GM21619 (cell line): ENCODE measurements at regions not wholly inside any gene's neighbourhood (a gene's known extent, or its start where the extent isn't known, plus 50 kb on each side); places are given as distances from the start of the nearest gene placed in this dataset.

Experiments
- ATAC-seq: cut with Tn5 transposase; IDR thresholded peaks from one replicate; pipeline ENCODE4 v1.9.1; 2021; ENCODE audit not compliant: unreplicated experiment

- ATAC-seq: no peak
Measured at GRCh38 chr3:186487819-186488218, 56.4 kb downstream of the CRYGS start.

- ATAC-seq: no peak
Measured at GRCh38 chr3:186487037-186487436, 57.1 kb downstream of the CRYGS start.

- no peak for ATAC-seq
Measured at GRCh38 chr3:186483611-186484340, 60.4 kb downstream of the CRYGS start.

- ATAC-seq: no peak
Measured at GRCh38 chr3:186481526-186481925, 62.7 kb downstream of the CRYGS start.

- ATAC-seq: no peak
Measured at GRCh38 chr3:186477876-186478275, 66.3 kb downstream of the CRYGS start.

GRCh38 chr3:186477033-186477432, 67.1 kb downstream of the CRYGS start:
- ATAC-seq: no peak

- ATAC-seq: no peak
Measured at GRCh38 chr3:186476541-186476940, 67.6 kb downstream of the CRYGS start.

GRCh38 chr3:186476044-186476468, 68.1 kb downstream of the CRYGS start:
- no peak for ATAC-seq

GRCh38 chr3:186473166-186473565, 71.0 kb downstream of the CRYGS start:
- ATAC-seq: no peak

GRCh38 chr3:186472456-186473008, 71.6 kb downstream of the CRYGS start:
- ATAC-seq: no peak

GRCh38 chr3:186471771-186472170, 72.4 kb downstream of the CRYGS start:
- ATAC-seq: no peak

- ATAC-seq: no peak
Measured at GRCh38 chr3:186469525-186469924, 74.7 kb downstream of the CRYGS start.

GRCh38 chr3:186467969-186468368, 76.2 kb downstream of the CRYGS start:
- ATAC-seq: no peak

- ATAC-seq: no peak
Measured at GRCh38 chr3:186466391-186466974, 77.7 kb downstream of the CRYGS start.

- ATAC-seq: no peak
Measured at GRCh38 chr3:186465508-186465907, 78.7 kb downstream of the CRYGS start.

- no peak for ATAC-seq
Measured at GRCh38 chr3:186464424-186465093, 79.6 kb downstream of the CRYGS start.

GRCh38 chr3:186461141-186461540, 83.0 kb downstream of the CRYGS start:
- no peak for ATAC-seq

GRCh38 chr3:186459108-186459467, 85.1 kb downstream of the CRYGS start:
- no peak for ATAC-seq

- no peak for ATAC-seq
Measured at GRCh38 chr3:186458306-186459107, 85.7 kb downstream of the CRYGS start.

GRCh38 chr3:186457236-186457635, 86.9 kb downstream of the CRYGS start:
- no peak for ATAC-seq

GRCh38 chr3:186456731-186457191, 87.4 kb downstream of the CRYGS start:
- no peak for ATAC-seq
